K562 (cell line): ENCODE measurements at regions not wholly inside any gene's neighbourhood (a gene's known extent, or its start where the extent isn't known, plus 50 kb on each side); places are given as distances from the start of the nearest gene placed in this dataset.

Source experiments
- CBX2 ChIP-seq: fragments of 200-600 bp; sonication (generic); IDR thresholded peaks from one replicate; pipeline ENCODE4 v1.6.1; 2012; ENCODE audit warnings: mild to moderate bottlenecking, low read length, inconsistent platforms; ENCODE audit not compliant: insufficient read depth, poor library complexity, severe bottlenecking
- CCNT2 ChIP-seq: IDR thresholded peaks from 2 replicates; pipeline ENCODE4 v1.6.1; 2011; ENCODE audit warnings: borderline replicate concordance, low read depth, mild to moderate bottlenecking, moderate library complexity, mixed read lengths, low read length; ENCODE audit not compliant: insufficient read length; ENCODE audit errors: extremely low read depth
- GTF3C2 ChIP-seq: IDR thresholded peaks from 3 replicates; pipeline ENCODE4 v1.6.1; 2011; ENCODE audit warnings: borderline replicate concordance, mild to moderate bottlenecking, moderate library complexity; ENCODE audit not compliant: insufficient read length; ENCODE audit errors: extremely low read depth
- KDM1A ChIP-seq, 2 experiments: fragments of 450-650 bp; IDR thresholded peaks; 2 replicates each; pipeline ENCODE4 v1.6.1; 2016; ENCODE audit warnings: mild to moderate bottlenecking in 2 of 2
- MAZ ChIP-seq, 2 experiments: fragments of 450-650 bp in 1 of 2; sonication (generic) in 1 of 2; formaldehyde crosslinking; IDR thresholded peaks in 1 of 2; conservative IDR thresholded peaks in 1 of 2; 2 replicates each; pipeline versions ENCODE4 v1.4.0 to v1.5.0; 2020; ENCODE audit warnings: mild to moderate bottlenecking in 1 of 2, missing genetic modification reagents in 1 of 2
- MTA2 ChIP-seq: fragments of 450-650 bp; IDR thresholded peaks from 2 replicates; pipeline ENCODE4 v1.6.1; 2016; ENCODE audit warnings: low read depth
- SIRT6 ChIP-seq: IDR thresholded peaks from one replicate; pipeline ENCODE4 v1.6.1; 2012; ENCODE audit warnings: low read depth, mild to moderate bottlenecking, control low read depth, inconsistent platforms, low read length, moderate library complexity
- ZNF3 ChIP-seq: fragments of 250-450 bp; sonication (Bioruptor Pico); IDR thresholded peaks from 2 replicates; pipeline ENCODE4 v1.5.0; 2021; ENCODE audit warnings: mild to moderate bottlenecking, moderate library complexity

GRCh38 chr12:5200278-5201087 lies 156.8 kb downstream of the KCNA5 start (continued):
- TF ChIP-seq CBX2 (no peak), CCNT2 (no peak), KDM1A (IDR thresholded peaks at IDR 0.05) (no peak), MAZ (CRISPR knock-in tag; conservative IDR thresholded peaks at IDR 0.05 in 1 of 2, IDR thresholded peaks at IDR 0.05 in 1 of 2) (peak in 1 of 2 experiments; percentile 35; a peak in 1 of 4 replicates), GTF3C2 (no peak), MTA2 (no peak), ZNF3 (CRISPR knock-in tag) (no peak), SIRT6 (no peak)
- TF ChIP-seq, all 486 proteins: peak for 7
